SKM-1 (cell line): ENCODE measurements at regions not wholly inside any gene's neighbourhood (a gene's known extent, or its start where the extent isn't known, plus 50 kb on each side); places are given as distances from the start of the nearest gene placed in this dataset.
"Not testable (repeated sequence)": the region's sequence is repeated elsewhere in the genome, so short reads cannot be mapped to it uniquely, and the experiment has no call there.

ENCODE experiments used
- DNase-seq: peaks from one replicate; lab custom pipeline; 2025; ENCODE audit not compliant: unreplicated experiment; lab: John Stamatoyannopoulos, UW

- not testable (repeated sequence) for DNase-seq
Measured at GRCh38 chr7:82499546-82499945, 56.0 kb upstream of the CACNA2D1 start.

- DNase-seq = no peak
Measured at GRCh38 chr7:82494420-82494819, 50.8 kb upstream of the CACNA2D1 start.
